SU-DHL-6 (cell line): ENCODE measurements at regions not wholly inside any gene's neighbourhood (a gene's known extent, or its start where the extent isn't known, plus 50 kb on each side); places are given as distances from the start of the nearest gene placed in this dataset.

Experiments used
- CTCF ChIP-seq: fragments of 200-600 bp; sonication (generic); IDR thresholded peaks from one replicate; pipeline ENCODE4 v1.5.1; 2017; ENCODE audit warnings: antibody characterized with exemption, mild to moderate bottlenecking, low read length, moderate library complexity; ENCODE audit not compliant: insufficient read depth, poor library complexity, severe bottlenecking
- EZH2phosphoT487 ChIP-seq: fragments of 200-600 bp; sonication (generic), shearing (Covaris generic); conservative IDR thresholded peaks from 2 replicates; pipeline ENCODE4 v1.6.1; 2018; ENCODE audit warnings: mild to moderate bottlenecking, antibody characterized with exemption, low read length, moderate library complexity, mixed read lengths

- TF ChIP-seq CTCF: no peak
- TF ChIP-seq EZH2phosphoT487: no peak
Observed at GRCh38 chr16:52092126-52092525, 454.8 kb downstream of the TOX3 start.
